ENCODE measurements at regions not wholly inside any gene's neighbourhood (a gene's known extent, or its start where the extent isn't known, plus 50 kb on each side); places are given as distances from the start of the nearest gene placed in this dataset.

DNA sequence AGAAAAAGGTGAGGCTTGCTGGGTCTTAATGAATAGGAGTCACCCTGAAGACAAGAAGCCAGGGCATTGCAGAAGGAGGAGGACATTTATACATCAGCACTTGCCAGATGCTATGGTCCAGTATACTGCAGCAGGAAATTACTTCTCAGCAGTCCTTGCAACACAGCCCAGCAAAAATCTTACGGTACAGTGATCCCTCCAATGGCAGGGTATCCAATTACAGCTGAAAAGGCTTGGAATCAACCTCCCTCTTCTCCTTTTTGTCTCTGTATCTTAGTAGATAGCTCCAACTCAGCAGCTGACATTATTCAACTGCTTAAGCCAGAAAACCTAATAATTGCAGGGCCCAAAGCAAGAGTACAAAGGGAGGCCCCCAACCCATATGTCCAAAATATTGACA lies 128.3 kb upstream of the COBL start:
- TF ChIP-seq, protein P1, sequence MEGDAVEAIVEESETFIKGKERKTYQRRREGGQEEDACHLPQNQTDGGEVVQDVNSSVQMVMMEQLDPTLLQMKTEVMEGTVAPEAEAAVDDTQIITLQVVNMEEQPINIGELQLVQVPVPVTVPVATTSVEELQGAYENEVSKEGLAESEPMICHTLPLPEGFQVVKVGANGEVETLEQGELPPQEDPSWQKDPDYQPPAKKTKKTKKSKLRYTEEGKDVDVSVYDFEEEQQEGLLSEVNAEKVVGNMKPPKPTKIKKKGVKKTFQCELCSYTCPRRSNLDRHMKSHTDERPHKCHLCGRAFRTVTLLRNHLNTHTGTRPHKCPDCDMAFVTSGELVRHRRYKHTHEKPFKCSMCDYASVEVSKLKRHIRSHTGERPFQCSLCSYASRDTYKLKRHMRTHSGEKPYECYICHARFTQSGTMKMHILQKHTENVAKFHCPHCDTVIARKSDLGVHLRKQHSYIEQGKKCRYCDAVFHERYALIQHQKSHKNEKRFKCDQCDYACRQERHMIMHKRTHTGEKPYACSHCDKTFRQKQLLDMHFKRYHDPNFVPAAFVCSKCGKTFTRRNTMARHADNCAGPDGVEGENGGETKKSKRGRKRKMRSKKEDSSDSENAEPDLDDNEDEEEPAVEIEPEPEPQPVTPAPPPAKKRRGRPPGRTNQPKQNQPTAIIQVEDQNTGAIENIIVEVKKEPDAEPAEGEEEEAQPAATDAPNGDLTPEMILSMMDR (conservative IDR thresholded peaks at IDR 0.05) = no peak
- no peak for TF ChIP-seq EZH2 (IDR thresholded peaks at IDR 0.05; ENCODE audit: low read depth)
